ENCODE measurements at regions not wholly inside any gene's neighbourhood (a gene's known extent, or its start where the extent isn't known, plus 50 kb on each side); places are given as distances from the start of the nearest gene placed in this dataset.
"Not testable (repeated sequence)": the region's sequence is repeated elsewhere in the genome, so short reads cannot be mapped to it uniquely, and the experiment has no call there.

GRCh38 chrX:82748906-82749505 is 759.1 kb upstream of the POU3F4 start:
- no CpG with 5 or more reads among the region's 2 CpGs for WGBS (ENCODE audit: insufficient coverage)

GRCh38 chrX:82756272-82756671 is 751.8 kb upstream of the POU3F4 start:
- Histone ChIP-seq H3K9me3 (ENCODE audit: control insufficient read depth, insufficient read depth, low read length) (no peaks in the 10 kb centered on the region), H3K4me3 (ENCODE audit: low read depth, low read length) (no peak overlapping the region), H3K27me3 (ENCODE audit: control insufficient read depth, insufficient read depth, low read length) (no peaks in the 10 kb centered on the region), H3K36me3 (ENCODE audit: control insufficient read depth, insufficient read depth, low read length) (no peaks in the 10 kb centered on the region), H3K27ac (ENCODE audit: low read depth, low read length) (no peak overlapping the region), H3K4me1 (ENCODE audit: control insufficient read depth, insufficient read depth, low read length) (no peaks in the 10 kb centered on the region)
- 86% methylated on average over 4 of the region's 6 CpGs for WGBS (ENCODE audit: insufficient coverage)
- DNase-seq (ENCODE audit: low read depth in 4 of 6, low spot score in 6 of 6), result no peak

More at GRCh38 chrX:82748906-82749505, 759.1 kb upstream of the POU3F4 start:
- Histone ChIP-seq H3K4me3 (ENCODE audit: low read depth, low read length) (no peak overlapping the region), H3K27ac (ENCODE audit: low read depth, low read length) (no peak overlapping the region), H3K9me3 (ENCODE audit: control insufficient read depth, insufficient read depth, low read length) (no peaks in the 10 kb centered on the region), H3K4me1 (ENCODE audit: control insufficient read depth, insufficient read depth, low read length) (no peaks in the 10 kb centered on the region), H3K27me3 (ENCODE audit: control insufficient read depth, insufficient read depth, low read length) (no peaks in the 10 kb centered on the region), H3K36me3 (ENCODE audit: control insufficient read depth, insufficient read depth, low read length) (no peaks in the 10 kb centered on the region)
- no peak for DNase-seq (ENCODE audit: low read depth in 4 of 6, low spot score in 6 of 6)

- no peaks in the 10 kb centered on the region for H3K9me3 ChIP-seq (ENCODE audit: control insufficient read depth, insufficient read depth, low read length)
- H3K36me3 ChIP-seq (ENCODE audit: control insufficient read depth, insufficient read depth, low read length), result no peaks in the 10 kb centered on the region
- H3K27ac ChIP-seq (ENCODE audit: low read depth, low read length), result no peak overlapping the region
- no peaks in the 10 kb centered on the region for H3K27me3 ChIP-seq (ENCODE audit: control insufficient read depth, insufficient read depth, low read length)
- no peaks in the 10 kb centered on the region for H3K4me1 ChIP-seq (ENCODE audit: control insufficient read depth, insufficient read depth, low read length)
- no peak overlapping the region for H3K4me3 ChIP-seq (ENCODE audit: low read depth, low read length)
- DNase-seq (ENCODE audit: low read depth in 4 of 6, low spot score in 6 of 6), result no peak
- 54% methylated on average over 2 of the region's 3 CpGs for WGBS (ENCODE audit: insufficient coverage)
Observed at GRCh38 chrX:82757614-82758013, 750.5 kb upstream of the POU3F4 start.

- Histone ChIP-seq H3K9me3 (ENCODE audit: control insufficient read depth, insufficient read depth, low read length) (no peaks in the 10 kb centered on the region), H3K4me1 (ENCODE audit: control insufficient read depth, insufficient read depth, low read length) (no peaks in the 10 kb centered on the region), H3K36me3 (ENCODE audit: control insufficient read depth, insufficient read depth, low read length) (no peaks in the 10 kb centered on the region), H3K4me3 (ENCODE audit: low read depth, low read length) (no peak overlapping the region), H3K27me3 (ENCODE audit: control insufficient read depth, insufficient read depth, low read length) (no peaks in the 10 kb centered on the region), H3K27ac (ENCODE audit: low read depth, low read length) (no peak overlapping the region)
- WGBS (ENCODE audit: insufficient coverage), result no CpG with 5 or more reads among the region's 2 CpGs
- DNase-seq (ENCODE audit: low read depth in 4 of 6, low spot score in 6 of 6), result no peak
Observed at GRCh38 chrX:82764521-82764920, 743.6 kb upstream of the POU3F4 start.

- WGBS (ENCODE audit: insufficient coverage), result no CpG with 5 or more reads among the region's 1 CpG
- no peaks in the 10 kb centered on the region for H3K36me3 ChIP-seq (ENCODE audit: control insufficient read depth, insufficient read depth, low read length)
- H3K27ac ChIP-seq (ENCODE audit: low read depth, low read length), result no peak overlapping the region
- no peaks in the 10 kb centered on the region for H3K27me3 ChIP-seq (ENCODE audit: control insufficient read depth, insufficient read depth, low read length)
- peak in 2 of 6 donors; percentile 6 to 21 for DNase-seq (ENCODE audit: low read depth in 4 of 6, low spot score in 6 of 6)
- no peaks in the 10 kb centered on the region for H3K4me1 ChIP-seq (ENCODE audit: control insufficient read depth, insufficient read depth, low read length)
- H3K9me3 ChIP-seq (ENCODE audit: control insufficient read depth, insufficient read depth, low read length), result no peaks in the 10 kb centered on the region
- H3K4me3 ChIP-seq (ENCODE audit: low read depth, low read length), result no peak overlapping the region
Observed at GRCh38 chrX:82765811-82766210, 742.3 kb upstream of the POU3F4 start.

GRCh38 chrX:82775426-82775825 is 732.7 kb upstream of the POU3F4 start:
- no peak for DNase-seq (ENCODE audit: low read depth in 4 of 6, low spot score in 6 of 6)
- 83% methylated on average over 2 of the region's 3 CpGs for WGBS (ENCODE audit: insufficient coverage)
- no peaks in the 10 kb centered on the region for H3K4me1 ChIP-seq (ENCODE audit: control insufficient read depth, insufficient read depth, low read length)
- no peaks in the 10 kb centered on the region for H3K9me3 ChIP-seq (ENCODE audit: control insufficient read depth, insufficient read depth, low read length)
- no peak overlapping the region for H3K27ac ChIP-seq (ENCODE audit: low read depth, low read length)
- H3K4me3 ChIP-seq (ENCODE audit: low read depth, low read length), result no peak overlapping the region
- H3K27me3 ChIP-seq (ENCODE audit: control insufficient read depth, insufficient read depth, low read length), result no peaks in the 10 kb centered on the region
- H3K36me3 ChIP-seq (ENCODE audit: control insufficient read depth, insufficient read depth, low read length), result no peaks in the 10 kb centered on the region

- Histone ChIP-seq H3K9me3 (ENCODE audit: control insufficient read depth, insufficient read depth, low read length) (no peaks in the 10 kb centered on the region), H3K27ac (ENCODE audit: low read depth, low read length) (no peak overlapping the region), H3K36me3 (ENCODE audit: control insufficient read depth, insufficient read depth, low read length) (no peaks in the 10 kb centered on the region), H3K4me1 (ENCODE audit: control insufficient read depth, insufficient read depth, low read length) (no peaks in the 10 kb centered on the region), H3K4me3 (ENCODE audit: low read depth, low read length) (no peak overlapping the region), H3K27me3 (ENCODE audit: control insufficient read depth, insufficient read depth, low read length) (no peaks in the 10 kb centered on the region)
- DNase-seq (ENCODE audit: low read depth in 4 of 6, low spot score in 6 of 6), result no peak
- WGBS (ENCODE audit: insufficient coverage), result 72% methylated on average over 4 of the region's 4 CpGs
Observed at GRCh38 chrX:82782014-82782413, 726.1 kb upstream of the POU3F4 start.

- not testable (repeated sequence) for DNase-seq (ENCODE audit: low read depth in 4 of 6, low spot score in 6 of 6); H3K4me3 ChIP-seq (ENCODE audit: low read depth, low read length); H3K36me3 ChIP-seq (ENCODE audit: control insufficient read depth, insufficient read depth, low read length); H3K9me3 ChIP-seq (ENCODE audit: control insufficient read depth, insufficient read depth, low read length); H3K4me1 ChIP-seq (ENCODE audit: control insufficient read depth, insufficient read depth, low read length); H3K27me3 ChIP-seq (ENCODE audit: control insufficient read depth, insufficient read depth, low read length); H3K27ac ChIP-seq (ENCODE audit: low read depth, low read length)
- 94% methylated on average over 3 of the region's 5 CpGs for WGBS (ENCODE audit: insufficient coverage)
Observed at GRCh38 chrX:82812902-82813301, 695.2 kb upstream of the POU3F4 start.

- DNase-seq (ENCODE audit: low read depth in 4 of 6, low spot score in 6 of 6), result no peak
- H3K27me3 ChIP-seq (ENCODE audit: control insufficient read depth, insufficient read depth, low read length), result no peaks in the 10 kb centered on the region
- no peak overlapping the region for H3K27ac ChIP-seq (ENCODE audit: low read depth, low read length)
- no CpG with 5 or more reads among the region's 1 CpG for WGBS (ENCODE audit: insufficient coverage)
- no peaks in the 10 kb centered on the region for H3K36me3 ChIP-seq (ENCODE audit: control insufficient read depth, insufficient read depth, low read length)
- H3K9me3 ChIP-seq (ENCODE audit: control insufficient read depth, insufficient read depth, low read length), result no peaks in the 10 kb centered on the region
- H3K4me3 ChIP-seq (ENCODE audit: low read depth, low read length), result no peak overlapping the region
- no peaks in the 10 kb centered on the region for H3K4me1 ChIP-seq (ENCODE audit: control insufficient read depth, insufficient read depth, low read length)
Observed at GRCh38 chrX:82813671-82814078, 694.4 kb upstream of the POU3F4 start.

GRCh38 chrX:82816001-82816400 is 692.1 kb upstream of the POU3F4 start:
- Histone ChIP-seq H3K36me3 (ENCODE audit: control insufficient read depth, insufficient read depth, low read length) (no peaks in the 10 kb centered on the region), H3K9me3 (ENCODE audit: control insufficient read depth, insufficient read depth, low read length) (no peaks in the 10 kb centered on the region), H3K4me1 (ENCODE audit: control insufficient read depth, insufficient read depth, low read length) (no peaks in the 10 kb centered on the region), H3K27ac (ENCODE audit: low read depth, low read length) (no peak overlapping the region), H3K4me3 (ENCODE audit: low read depth, low read length) (no peak overlapping the region), H3K27me3 (ENCODE audit: control insufficient read depth, insufficient read depth, low read length) (no peaks in the 10 kb centered on the region)
- 86% methylated on average over 1 of the region's 3 CpGs for WGBS (ENCODE audit: insufficient coverage)
- DNase-seq (ENCODE audit: low read depth in 4 of 6, low spot score in 6 of 6), result no peak
